ENCODE measurements at regions not wholly inside any gene's neighbourhood (a gene's known extent, or its start where the extent isn't known, plus 50 kb on each side); places are given as distances from the start of the nearest gene placed in this dataset.

DNA sequence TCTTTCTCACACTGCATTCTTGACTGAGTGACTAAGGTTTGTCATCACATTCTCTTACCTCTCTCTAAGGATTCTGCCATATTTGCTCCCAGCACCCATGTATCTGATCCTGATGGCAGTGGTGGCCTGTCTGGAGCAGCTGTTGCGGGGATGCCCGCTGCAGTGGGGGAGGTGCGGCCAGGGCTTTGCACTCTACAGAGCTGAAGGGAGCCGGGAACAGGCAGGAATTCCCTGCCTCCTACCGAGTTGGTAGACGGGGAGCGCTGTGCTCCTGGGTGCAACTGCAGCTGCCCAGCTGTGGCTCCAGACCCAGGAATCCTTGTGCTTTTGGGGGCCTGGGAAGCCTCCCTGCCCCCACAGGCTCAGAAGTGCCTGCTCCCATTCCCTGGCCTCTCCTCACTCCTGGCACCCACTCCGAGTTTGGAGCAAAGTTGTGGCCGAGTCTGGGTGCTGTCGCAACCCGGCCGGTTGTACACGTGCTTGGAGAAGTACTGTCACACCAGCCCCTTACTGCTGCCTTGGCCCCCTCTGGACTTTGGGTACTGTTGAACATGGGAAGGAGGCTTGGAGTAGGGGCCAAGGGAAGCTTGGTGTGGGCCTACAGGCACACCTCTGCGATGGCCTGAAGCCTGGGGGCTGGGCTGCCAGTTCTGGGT is 106.9 kb upstream of the OR4E1 start:
- ChIA-PET POLR2A (ENCODE audit: unreplicated experiment) (no interaction called here), CTCF (no interaction called here)
- DNase-seq: no peak
- H3K56ac ChIP-seq (ENCODE audit: extremely low read depth, insufficient read depth, low read length): no peak overlapping the region
- in situ Hi-C loops (cut with MboI; ENCODE audit: low sequenced_read_pairs) (no loop called here), intact Hi-C loops (cut with micrococcal nuclease) (no loop called here), dilution Hi-C loops (cut with HindIII; ENCODE audit: low sequenced_read_pairs, unreplicated experiment) (no loop called here)
- no peak overlapping the region for H3K14ac ChIP-seq (replicated peaks; ENCODE audit: low read depth, low read length)
- peaks cover 4% of the 10 kb centered on the region; the same call in 1 of the 2 replicates for H3K9me3 ChIP-seq (ENCODE audit: control insufficient read depth, insufficient read depth, low read length)
- no peak overlapping the region for H4K8ac ChIP-seq (ENCODE audit: low read depth in 2 of 2, low read length in 2 of 2)
- H2BK20ac ChIP-seq (ENCODE audit: low read depth, low read length): no peak overlapping the region
- H2AFZ ChIP-seq (replicated peaks; ENCODE audit: low read length, poor library complexity): peak overlapping the region; percentile 37
- no peak overlapping the region for H3K4me2 ChIP-seq (ENCODE audit: low read depth, low read length)
- ATAC-seq (ENCODE audit: low read depth): no peak
- H2BK15ac ChIP-seq (ENCODE audit: low read depth, low read length): no peak overlapping the region
- H3K4me3 ChIP-seq (ENCODE audit: insufficient read depth, low read depth, low read length): no peak overlapping the region
- H4K20me1 ChIP-seq (ENCODE audit: insufficient read depth, low read length): no peaks in the 10 kb centered on the region
- no peaks in the 10 kb centered on the region for H3K79me1 ChIP-seq (ENCODE audit: low read depth in 1 of 2, low read length in 2 of 2)
- BruUV-seq (replicated peaks): no TSS peak
- H3K4ac ChIP-seq (ENCODE audit: low read depth, low read length): no peak overlapping the region
- no peak overlapping the region for H3K27ac ChIP-seq (ENCODE audit: insufficient read depth, low read length)
- H3K9ac ChIP-seq (ENCODE audit: low read depth, low read length): no peak overlapping the region
- H4K91ac ChIP-seq (ENCODE audit: insufficient read depth, low read depth, low read length): no peak overlapping the region
- H2AK9ac ChIP-seq (replicated peaks; ENCODE audit: low read depth, low read length, poor library complexity): no peak overlapping the region
- H3K4me1 ChIP-seq (ENCODE audit: control insufficient read depth, insufficient read depth, low read length): no peaks in the 10 kb centered on the region
- no peak overlapping the region for H3K23ac ChIP-seq (ENCODE audit: low read depth, low read length)
- H4K5ac ChIP-seq (ENCODE audit: low read depth, low read length): no peak overlapping the region
- no peak overlapping the region for H2BK120ac ChIP-seq (ENCODE audit: low read depth, low read length)
- H2AK5ac ChIP-seq (ENCODE audit: low read depth, low read length): no peak overlapping the region
- no peaks in the 10 kb centered on the region for H3K27me3 ChIP-seq (ENCODE audit: control insufficient read depth, insufficient read depth, low read length)
- no peaks in the 10 kb centered on the region for H3K9me1 ChIP-seq (ENCODE audit: insufficient read depth, low read length)
- H3K18ac ChIP-seq (ENCODE audit: low read depth, low read length): no peak overlapping the region
- TF ChIP-seq RFX5 (IDR thresholded peaks at IDR 0.05; ENCODE audit: low read depth, low read length) (no peak), CHD1 (IDR thresholded peaks at IDR 0.05; ENCODE audit: low read depth, low read length) (no peak), CEBPB (IDR thresholded peaks at IDR 0.05; ENCODE audit: low read depth, low read length) (no peak), FOS (IDR thresholded peaks at IDR 0.05; ENCODE audit: low read depth, low read length) (no peak), BHLHE40 (IDR thresholded peaks at IDR 0.05; ENCODE audit: low read depth, low read length) (no peak), SMC3 (IDR thresholded peaks at IDR 0.05; ENCODE audit: low read depth, low read length) (no peak), MXI1 (IDR thresholded peaks at IDR 0.05; ENCODE audit: borderline replicate concordance, low read depth, low read length) (no peak), MAZ (IDR thresholded peaks at IDR 0.05; ENCODE audit: borderline replicate concordance, low read depth, low read length) (no peak), RCOR1 (IDR thresholded peaks at IDR 0.05; ENCODE audit: insufficient replicate concordance, low read length) (no peak), USF2 (IDR thresholded peaks at IDR 0.05; ENCODE audit: low read depth, low read length) (no peak), MAFK (IDR thresholded peaks at IDR 0.05; ENCODE audit: low read depth, low read length) (no peak), RAD21 (IDR thresholded peaks at IDR 0.05; ENCODE audit: low read length) (no peak)
- TF ChIP-seq, protein P1, sequence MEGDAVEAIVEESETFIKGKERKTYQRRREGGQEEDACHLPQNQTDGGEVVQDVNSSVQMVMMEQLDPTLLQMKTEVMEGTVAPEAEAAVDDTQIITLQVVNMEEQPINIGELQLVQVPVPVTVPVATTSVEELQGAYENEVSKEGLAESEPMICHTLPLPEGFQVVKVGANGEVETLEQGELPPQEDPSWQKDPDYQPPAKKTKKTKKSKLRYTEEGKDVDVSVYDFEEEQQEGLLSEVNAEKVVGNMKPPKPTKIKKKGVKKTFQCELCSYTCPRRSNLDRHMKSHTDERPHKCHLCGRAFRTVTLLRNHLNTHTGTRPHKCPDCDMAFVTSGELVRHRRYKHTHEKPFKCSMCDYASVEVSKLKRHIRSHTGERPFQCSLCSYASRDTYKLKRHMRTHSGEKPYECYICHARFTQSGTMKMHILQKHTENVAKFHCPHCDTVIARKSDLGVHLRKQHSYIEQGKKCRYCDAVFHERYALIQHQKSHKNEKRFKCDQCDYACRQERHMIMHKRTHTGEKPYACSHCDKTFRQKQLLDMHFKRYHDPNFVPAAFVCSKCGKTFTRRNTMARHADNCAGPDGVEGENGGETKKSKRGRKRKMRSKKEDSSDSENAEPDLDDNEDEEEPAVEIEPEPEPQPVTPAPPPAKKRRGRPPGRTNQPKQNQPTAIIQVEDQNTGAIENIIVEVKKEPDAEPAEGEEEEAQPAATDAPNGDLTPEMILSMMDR (conservative IDR thresholded peaks at IDR 0.05; ENCODE audit: low read depth, low read length): no peak
- 60% methylated on average over 2 of the region's 14 CpGs; no CpG with 5 or more reads in 1 of the 2 experiments for WGBS, 2 experiments (ENCODE audit: extremely low coverage in 2 of 2, insufficient read length in 1 of 2)
- no peaks in the 10 kb centered on the region for H3K36me3 ChIP-seq (ENCODE audit: control insufficient read depth, insufficient read depth, low read length)
- no peak overlapping the region for H2BK5ac ChIP-seq (ENCODE audit: low read depth, low read length, poor library complexity, severe bottlenecking)

All from IMR-90 (cell line).